ENCODE measurements at regions not wholly inside any gene's neighbourhood (a gene's known extent, or its start where the extent isn't known, plus 50 kb on each side); places are given as distances from the start of the nearest gene placed in this dataset.

GRCh38 chr1:244948416-244948815, 84.1 kb upstream of the HNRNPU start:
- TF ChIP-seq CTCF (conservative IDR thresholded peaks at IDR 0.05; ENCODE audit: low read length) (no peak), EZH2phosphoT487 (IDR thresholded peaks at IDR 0.05; ENCODE audit: borderline replicate concordance) (no peak)

All from Loucy (cell line).